Pons (tissue), 1 donor: ENCODE measurements at regions not wholly inside any gene's neighbourhood (a gene's known extent, or its start where the extent isn't known, plus 50 kb on each side); places are given as distances from the start of the nearest gene placed in this dataset.
A peak's percentile ranks its signal among the peaks of the same experiment; 100 is the strongest.

ENCODE experiments used
- DNase-seq: peaks from one replicate; pipeline ENCODE4 v3.0.0-alpha.2; 2016; ENCODE audit warnings: low spot score

DNA sequence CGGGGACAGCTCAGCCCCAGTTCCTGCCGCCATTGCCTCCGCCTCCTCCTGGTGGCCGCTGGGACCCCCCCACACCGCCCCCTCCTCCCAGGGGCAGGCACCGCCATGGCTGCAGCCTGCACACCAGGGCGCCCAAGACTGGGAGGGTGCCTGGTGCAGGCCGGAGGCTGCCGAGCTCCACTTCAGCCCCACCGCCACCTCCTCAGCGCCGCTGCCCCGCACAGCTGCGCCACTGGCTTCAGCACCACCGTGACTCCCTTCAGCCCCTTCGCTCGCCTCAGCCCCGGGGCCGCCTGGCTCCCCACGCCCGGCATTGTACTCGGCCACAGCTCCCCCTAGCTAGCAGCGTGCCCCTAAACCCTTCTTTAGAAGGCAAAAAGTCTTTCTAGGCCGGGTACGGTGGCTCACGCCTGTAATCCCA is 131.1 kb downstream of the CRYBB2 start:
- DNase-seq: no peak

DNA sequence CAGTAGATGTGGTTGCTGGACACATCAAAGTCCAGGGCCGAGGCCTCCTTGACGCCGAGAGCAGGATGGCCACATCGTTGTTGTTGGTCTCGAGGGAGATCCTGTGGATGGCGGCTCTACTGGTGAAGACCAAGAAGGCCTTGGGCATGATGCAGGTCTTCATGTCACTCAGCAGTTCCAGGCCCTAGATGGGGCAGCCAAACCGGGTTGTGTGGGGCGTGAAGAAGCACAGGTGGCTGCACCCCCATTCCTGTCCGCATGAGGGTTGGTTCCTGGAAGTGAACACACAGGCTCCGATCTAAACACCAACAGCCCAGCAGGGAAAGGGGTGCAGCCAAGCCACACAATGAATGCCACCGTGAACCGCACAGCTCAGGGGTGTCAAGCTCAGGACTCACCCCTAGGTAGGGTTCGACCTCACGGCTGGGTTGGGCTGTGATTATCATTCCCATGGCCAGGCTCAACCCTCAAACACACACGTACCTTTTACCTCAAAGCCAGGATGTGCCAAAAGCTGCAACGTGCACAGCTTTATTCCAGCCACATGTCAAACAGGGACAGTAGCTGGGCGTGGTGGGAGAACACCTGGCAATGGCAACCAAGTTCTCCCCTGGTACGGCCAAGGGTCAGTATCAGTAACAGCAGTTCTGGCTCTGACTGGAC is 132.3 kb downstream of the CRYBB2 start:
- no peak for DNase-seq

DNA sequence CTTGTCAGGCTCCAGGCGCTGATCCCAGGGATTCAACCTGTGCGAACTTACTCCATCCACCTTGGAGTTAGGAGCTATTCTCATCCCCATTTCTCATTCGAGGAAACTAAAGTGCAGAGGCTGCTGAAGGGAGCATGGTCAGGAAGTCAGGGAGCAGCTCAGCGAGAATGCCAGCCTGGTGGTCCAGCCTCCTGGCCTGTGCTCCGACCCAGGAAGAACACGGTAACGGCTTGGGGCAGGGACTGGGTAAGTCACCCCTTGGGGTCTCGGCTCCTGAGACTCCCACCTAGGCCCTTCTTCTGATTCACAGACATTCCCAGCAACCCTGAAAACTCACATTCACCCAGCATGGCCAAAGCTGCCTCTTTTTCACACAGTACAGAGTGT is 132.8 kb downstream of the CRYBB2 start:
- no peak for DNase-seq

DNA sequence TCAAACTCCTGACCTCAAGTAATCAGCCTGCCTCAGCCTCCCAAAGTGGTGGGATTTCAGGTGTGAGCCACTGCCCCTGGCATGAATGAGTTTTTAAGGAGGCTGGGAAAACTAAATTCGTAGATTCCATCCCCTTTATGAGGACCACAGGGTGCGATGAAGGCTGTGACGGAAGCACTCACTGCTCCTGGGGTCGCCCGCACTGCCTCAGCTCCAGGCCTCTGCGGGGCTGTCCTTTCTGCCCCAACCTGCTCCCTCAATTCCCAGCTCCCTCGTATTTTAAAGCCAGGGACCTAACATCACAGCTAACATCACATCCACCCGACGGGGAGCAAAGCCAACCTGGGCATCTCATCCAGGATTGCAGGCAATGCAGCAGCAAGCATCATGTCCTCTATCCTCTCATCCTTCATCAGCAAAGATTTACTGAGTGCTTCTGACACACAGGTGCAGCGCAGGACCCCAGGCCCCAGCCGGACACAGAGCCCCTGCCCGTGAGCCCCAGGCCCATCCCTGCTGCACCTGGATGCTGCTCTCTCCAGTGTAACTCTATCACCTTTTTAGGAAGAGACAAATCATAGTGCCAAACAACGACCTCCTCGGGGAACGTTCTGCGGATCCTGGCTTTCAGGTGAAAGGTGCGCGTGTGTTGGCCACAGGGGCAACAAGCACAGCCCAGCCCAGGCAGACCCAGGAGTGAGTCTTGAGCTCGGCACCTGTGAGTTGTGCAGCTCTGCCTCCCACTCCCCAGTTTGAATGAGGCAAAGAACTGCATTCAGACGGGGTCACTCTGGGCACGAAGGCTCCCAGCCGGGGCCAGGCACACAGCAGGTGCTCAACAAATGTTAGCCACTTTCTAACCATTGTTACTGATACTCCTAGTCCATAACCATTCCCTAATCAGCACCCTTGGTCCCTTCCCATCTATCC is 134.3 kb downstream of the CRYBB2 start:
- no peak for DNase-seq

DNA sequence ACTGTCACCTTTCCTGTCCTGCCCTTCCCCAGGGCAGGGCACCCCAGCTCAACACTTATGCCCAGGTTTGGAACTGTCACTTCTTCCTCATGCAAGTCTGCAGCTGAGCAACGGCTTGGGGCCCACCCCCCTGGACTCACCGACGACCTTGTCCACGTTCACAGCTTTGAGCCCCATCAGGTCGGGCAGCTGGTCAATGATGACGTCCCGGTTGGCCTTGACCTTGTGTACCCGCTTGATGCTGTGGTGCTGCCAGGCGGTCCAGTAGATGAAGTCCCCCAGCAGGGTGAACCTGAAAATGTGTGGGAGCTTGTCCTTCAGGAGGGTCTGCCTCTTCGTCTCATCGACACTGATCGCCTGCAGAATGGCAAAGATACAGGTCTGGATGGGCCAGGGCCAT is 135.0 kb downstream of the CRYBB2 start:
- no peak for DNase-seq

DNA sequence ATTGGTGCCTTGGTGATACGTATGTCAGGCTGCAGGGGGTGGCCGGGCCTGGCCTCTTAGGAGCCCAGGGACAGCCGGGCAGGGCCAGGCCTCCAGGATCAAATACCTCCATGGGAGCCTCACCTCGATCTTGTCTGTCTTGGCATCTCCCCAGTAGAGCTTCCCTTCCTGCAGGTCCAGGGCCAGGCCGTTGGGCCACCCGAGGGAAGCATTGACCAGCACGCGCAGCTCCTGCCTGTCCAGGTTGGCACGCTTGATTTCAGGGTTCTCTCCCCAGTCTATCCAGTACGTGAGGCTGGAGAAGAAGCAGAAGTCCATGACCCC is 137.7 kb downstream of the CRYBB2 start:
- no peak for DNase-seq

DNA sequence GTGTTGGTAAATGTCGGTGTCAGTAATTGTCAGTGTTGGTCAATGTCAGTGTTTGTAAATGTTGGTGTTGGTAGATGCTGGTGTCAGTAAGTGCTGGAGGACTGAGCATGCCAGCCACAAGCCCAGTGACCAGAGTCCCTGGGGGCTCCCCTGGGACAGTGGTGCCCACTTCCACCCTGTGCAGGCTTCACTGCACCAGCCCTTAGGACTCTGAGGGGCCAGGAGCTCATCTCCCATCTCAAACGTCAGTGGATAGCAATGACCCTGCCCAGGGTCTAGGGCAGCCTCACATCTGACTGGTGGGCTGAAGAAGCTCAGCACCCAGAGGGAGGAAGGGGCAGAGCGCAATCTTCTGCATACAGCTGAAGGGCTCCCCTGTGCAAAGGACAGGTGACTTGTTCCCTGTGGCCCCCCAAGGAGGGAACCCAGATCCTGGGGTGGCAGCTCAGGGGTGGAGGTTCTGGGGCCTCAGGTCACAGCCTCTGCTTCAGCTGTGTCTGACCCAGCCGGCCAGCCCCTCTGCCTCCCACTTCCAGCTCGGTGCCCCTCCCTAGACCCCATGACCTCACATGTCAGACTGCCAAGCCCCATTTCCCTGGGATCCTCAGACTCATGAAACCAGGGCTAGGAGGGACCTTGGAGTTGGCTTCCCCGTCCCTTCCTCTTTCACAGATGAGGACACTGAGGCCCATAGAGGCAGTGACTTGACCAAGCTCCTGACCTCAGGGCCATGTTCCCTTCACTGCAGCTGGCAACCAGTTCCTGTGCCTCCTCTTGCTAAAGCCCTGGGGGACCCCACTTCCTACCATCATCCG is 138.4 kb downstream of the CRYBB2 start:
- no peak for DNase-seq

DNA sequence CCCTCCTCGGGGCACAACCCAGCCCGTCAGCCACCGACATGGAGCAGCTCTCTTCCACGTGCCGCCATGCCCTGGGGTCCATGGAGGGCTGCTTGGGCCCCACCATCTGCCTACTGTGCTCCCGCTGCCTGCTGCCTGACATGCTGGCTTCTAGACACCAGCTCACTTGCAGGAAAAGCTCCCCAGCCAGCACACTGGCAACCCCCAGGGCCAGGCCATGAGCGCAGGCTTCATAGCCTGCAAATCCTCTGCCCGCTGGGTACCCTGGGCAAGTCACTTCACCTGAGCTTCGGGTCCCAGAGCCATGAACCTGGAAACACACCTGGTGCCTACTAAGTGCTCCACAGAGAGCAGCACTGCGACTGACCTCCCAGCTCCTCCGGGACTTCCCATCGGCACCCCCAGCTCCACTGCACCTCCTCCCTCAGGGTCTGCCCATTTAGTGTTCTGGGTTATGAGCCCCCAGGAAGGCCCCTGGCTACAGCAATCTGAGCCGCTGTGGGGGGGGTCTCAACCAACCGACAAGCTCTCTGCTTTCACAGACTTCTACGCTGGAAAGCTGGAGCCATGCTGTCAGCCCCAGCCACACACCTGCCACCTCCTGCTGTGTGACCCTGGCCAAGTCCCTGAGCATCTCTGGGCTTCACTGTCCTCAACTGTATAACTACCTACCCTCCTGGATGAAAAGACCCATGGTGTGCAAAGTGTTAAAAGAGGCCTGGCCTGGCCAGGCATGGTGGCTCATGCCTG is 139.2 kb downstream of the CRYBB2 start:
- no peak for DNase-seq

DNA sequence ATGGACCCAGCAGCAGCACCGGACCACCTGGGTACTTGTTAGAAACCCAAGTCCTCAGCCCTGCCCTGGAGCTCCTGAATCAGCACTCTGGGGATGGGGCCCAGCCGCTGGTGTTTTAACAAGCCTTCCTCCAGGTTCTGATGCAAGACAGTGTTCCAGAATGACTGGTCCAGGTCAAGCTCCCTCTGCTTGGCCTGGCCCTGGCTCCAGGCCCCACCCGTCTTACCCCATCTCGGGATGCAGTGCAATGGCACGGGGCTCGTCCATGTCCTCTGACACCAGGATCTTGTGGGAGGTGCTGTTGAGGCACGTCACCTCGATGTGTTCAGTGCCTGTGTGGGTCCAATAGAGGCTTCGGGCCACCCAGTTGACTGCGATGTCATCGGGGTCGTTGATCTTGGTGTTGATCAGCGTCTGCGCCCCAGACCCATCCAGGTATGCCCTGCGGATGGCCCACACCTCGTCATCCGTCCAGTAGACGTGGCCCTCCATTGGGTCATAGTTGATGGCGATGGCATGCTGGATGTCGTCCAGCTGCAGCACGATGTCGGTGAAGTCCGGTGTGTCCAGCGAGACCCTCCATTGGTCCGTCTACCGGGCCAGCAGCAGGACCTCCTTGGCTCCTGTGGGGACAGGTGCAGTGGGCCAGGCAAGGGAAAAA is 140.3 kb downstream of the CRYBB2 start:
- no peak for DNase-seq

DNA sequence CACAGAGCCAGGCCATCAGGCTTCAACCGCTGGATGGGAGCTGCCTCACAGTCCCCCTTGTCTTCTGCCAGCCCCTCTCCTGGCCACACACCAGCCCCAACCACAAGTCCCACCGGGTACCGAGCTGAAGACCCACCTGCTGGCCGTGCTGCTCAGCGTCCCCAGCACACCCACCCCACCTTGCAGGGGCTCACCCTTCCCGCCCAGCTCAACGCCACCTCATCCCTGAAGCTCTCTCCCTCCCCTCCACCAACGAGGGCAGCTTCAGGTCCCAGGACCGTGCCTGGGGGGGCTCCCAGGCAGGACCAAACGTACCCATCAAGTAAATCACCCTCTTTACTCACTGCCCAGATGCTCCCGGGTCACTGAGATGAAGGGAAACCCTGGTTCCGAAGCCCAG is 141.0 kb downstream of the CRYBB2 start:
- no peak for DNase-seq

DNA sequence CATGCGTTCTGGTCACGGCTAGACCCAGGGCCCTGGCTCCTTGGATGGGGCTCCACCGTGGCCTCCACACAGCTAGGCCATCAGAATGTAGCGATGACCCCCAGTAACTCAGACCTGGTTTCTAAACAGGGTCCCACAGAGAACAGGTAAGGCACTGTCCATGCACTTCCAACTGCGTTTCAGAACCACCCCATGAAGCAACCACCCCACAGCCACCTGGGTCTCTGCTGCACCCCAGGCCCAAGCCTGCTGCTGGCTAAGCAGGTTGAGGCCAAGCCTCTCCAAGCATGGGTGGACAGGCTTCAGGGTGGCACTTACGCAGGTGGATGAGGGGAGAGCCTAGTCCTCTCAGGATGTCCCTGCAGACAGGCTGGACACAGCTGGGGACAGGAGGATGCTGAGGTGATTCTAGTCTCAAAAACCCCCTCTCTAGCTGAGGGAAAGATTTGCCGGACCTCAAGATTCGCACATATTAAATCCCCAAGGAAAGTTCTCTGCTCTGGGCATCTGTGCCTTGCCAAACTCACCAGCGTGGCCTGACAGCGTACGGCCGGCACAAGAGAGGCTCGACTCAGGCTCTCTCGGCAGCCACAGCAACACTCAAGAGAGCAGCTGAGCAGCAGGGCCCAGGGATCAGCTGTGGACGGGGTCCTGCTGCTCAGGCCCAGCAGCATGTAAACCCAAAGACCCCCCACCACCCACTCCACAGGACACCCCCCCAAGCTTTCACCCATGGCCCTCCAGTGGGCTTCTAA is 141.6 kb downstream of the CRYBB2 start:
- DNase-seq: no peak

DNA sequence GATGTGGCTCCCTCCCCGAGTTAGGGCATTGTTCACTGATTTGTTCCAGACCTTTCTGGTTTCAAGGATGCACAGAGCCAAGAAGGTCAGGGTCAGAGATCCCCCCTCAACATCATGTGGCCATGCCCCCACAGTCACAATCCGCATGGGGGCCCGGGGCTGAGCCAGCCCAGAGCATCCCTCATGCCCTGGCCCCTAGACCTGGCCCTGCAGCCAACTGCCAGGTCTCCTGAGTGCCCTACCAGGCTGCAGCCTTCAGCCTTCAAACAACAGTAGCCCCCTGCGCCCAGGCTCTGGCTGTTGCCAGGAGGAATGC is 142.4 kb downstream of the CRYBB2 start:
- DNase-seq: no peak

DNA sequence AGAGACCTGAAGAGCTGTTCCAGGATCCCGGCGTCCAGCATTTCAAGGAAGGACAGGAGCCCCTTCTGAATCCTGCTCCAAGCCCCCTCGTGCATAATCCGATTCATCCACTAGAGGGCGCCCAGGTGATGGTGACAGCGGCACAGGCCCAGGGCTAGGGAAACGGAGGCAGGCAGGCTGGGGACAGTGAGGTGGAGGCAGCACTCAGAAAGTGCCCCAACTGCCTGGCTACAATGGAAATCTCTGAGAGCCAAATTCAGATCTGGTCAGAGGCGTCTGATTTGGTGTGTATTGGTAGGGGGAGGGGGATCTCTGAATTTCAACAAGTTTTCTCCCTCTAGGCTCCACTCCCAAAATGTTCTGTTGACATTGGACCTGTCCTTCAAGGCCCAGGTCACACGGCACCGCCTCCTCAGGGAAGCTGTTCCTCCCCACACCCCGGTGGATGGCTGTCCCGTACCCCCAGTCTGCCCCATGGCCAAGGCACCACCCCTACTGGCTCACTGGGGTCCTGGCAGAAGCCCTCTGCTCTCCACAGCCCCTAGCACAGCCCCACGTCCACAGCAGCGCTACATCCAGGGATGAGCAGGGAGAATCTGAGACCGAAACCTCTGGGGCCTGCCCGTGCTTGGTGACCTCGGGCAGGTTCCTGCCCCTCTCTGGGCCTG is 142.9 kb downstream of the CRYBB2 start:
- DNase-seq: peak; percentile 35

DNA sequence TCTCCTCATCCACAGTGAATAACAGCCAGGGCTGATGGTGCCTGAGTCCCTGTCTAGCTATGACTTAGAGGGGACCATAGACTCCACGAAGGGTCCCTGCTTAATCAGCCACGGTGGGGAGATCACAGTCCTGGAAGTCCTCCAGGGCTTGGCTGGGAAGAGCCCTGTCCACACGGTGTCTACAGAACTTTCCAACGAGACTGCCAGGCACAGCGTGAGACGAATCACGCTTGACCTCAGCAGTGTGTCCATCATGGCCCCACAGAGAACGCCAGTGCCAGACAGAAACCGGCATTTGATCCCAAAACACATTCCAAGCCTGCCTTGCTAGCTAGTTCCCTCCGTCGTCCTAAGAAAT is 143.4 kb downstream of the CRYBB2 start:
- DNase-seq: no peak

DNA sequence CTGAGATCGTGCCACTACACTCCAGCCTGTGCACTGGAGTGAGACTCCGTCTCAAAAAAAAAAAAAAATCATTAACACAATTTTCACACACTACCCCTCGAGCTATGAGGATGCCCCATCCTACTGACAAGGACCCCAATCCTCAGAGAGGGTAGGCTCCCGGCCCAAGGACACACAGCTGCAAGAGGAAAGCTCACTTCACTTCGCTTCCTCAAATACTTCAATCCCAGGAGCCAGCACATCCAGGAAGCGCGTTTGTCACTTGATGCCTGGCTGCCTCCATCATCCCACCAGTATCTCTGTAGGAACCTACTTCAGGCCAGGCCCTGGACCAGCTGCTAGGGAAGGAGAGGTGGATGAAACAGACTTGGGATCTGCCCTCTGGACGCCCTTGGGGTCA is 144.0 kb downstream of the CRYBB2 start:
- DNase-seq: no peak

DNA sequence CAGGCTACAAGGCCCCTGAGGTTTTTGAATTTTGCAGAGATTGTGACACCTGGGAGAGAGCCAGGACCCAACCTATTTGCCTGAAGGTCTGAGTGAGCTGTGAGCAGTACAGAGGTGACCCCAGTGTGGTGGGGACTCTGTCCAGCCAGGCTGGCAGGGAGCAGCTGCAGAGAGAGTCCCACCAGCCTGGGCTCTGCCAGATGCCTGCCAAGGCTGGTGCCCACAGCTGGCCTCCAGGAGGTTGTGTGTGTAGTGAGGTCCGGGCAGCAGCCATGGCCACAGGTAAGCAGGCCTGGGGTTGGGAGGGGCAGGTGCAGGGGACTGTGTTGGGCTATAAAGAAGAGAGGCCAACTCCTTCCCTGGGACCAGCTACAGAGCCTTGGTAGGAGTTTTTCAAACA is 144.8 kb downstream of the CRYBB2 start:
- DNase-seq: no peak

DNA sequence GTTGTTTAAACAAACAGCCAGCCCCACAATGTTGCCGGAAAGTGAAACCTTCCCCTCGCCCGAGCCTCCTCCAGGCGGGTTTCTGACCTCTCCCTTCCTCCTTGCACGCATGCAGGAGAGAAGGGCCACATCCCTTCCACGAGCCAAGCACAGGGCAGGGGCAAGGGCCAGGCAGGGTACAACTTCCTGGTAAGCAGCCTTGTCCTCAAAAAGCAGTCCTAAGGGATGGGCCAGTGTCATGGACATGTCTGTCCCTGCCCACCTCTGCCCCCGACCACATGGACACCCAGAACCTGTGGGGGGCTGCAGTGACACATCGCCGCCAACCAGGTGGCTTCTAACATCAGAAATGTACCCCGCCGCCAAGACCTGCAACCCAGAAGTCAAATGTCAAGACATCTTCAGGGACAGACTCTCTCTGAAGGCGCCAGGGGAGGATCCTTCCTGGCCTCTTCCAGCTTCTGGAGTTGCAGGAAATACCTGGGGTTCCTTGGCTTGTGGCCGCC is 145.3 kb downstream of the CRYBB2 start:
- no peak for DNase-seq

DNA sequence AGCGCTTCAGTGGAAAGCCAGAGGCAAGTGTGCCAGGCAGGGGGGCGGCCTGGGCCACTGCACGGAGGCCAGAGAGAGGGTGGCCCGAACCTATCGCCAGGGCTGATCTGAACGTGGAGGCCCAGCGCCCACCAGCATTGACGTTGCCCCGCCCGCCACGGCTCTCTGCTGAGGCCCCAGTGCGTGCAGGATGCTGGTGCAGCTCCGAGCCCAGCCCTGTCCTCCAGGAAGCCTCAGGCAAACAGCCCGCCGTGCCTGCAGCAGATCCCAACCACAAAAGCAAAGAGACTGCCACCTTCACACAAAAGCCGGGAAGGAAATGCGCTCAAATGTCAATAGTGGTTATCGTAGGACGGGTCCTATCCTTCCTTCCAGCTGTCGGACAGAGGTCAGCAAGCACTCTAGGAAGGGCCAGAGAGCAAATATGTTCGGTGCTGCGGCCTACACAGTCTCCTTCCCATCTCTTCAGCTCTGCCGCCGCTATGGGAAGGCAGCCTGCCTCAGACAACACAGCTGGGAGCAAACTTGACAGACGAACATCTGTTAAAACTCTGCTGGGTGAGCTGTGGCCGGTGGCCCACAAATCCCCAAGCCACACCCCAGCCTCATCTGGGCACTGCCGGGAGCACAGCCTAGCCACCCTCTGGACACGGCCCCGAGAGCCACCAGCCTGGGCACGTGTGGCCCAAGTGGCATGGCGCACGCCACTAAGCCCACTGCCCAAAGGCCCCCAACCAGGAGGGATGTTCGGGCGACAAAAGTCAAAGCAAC is 146.2 kb downstream of the CRYBB2 start:
- no peak for DNase-seq

DNA sequence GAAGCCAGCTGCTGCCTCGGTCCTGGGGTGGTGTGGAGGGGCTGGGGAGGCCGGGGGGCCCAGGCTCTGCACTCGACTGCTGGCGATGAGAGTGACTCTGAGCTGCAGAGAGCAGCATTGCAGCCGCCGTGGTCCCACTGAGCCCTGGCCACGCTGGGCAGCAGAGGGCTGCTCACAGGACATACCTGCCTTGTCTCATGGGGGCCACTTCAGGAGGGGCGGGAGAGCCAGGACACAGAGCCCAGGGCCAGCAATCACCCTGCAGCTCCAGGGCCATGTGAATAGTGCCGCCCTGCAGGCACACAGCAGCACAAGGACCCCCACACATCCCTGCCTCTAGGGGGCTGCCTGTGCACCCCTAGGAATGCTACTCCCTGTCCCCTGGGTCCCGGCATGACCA is 147.0 kb downstream of the CRYBB2 start:
- no peak for DNase-seq
